ENCODE measurements at regions not wholly inside any gene's neighbourhood (a gene's known extent, or its start where the extent isn't known, plus 50 kb on each side); places are given as distances from the start of the nearest gene placed in this dataset.

GRCh38 chr5:89117124-89117644 lies 234.2 kb upstream of the MEF2C start:
- no peak for DNase-seq (ENCODE audit: low read depth in 2 of 3, low spot score in 2 of 3)

- no peak for DNase-seq (ENCODE audit: low read depth in 2 of 3, low spot score in 2 of 3)
Observed at GRCh38 chr5:89110916-89111646, 228.1 kb upstream of the MEF2C start.

- no peak for DNase-seq (ENCODE audit: low read depth in 2 of 3, low spot score in 2 of 3)
Observed at GRCh38 chr5:89106480-89106879, 223.5 kb upstream of the MEF2C start.

- DNase-seq (ENCODE audit: low read depth in 2 of 3, low spot score in 2 of 3), result no peak
Observed at GRCh38 chr5:89105836-89106235, 222.9 kb upstream of the MEF2C start.

- no peak for DNase-seq (ENCODE audit: low read depth in 2 of 3, low spot score in 2 of 3)
Observed at GRCh38 chr5:89105171-89105695, 222.2 kb upstream of the MEF2C start.

- no peak for DNase-seq (ENCODE audit: low read depth in 2 of 3, low spot score in 2 of 3)
Observed at GRCh38 chr5:89098199-89098756, 215.3 kb upstream of the MEF2C start.

- DNase-seq (ENCODE audit: low read depth in 2 of 3, low spot score in 2 of 3), result no peak
Observed at GRCh38 chr5:89097103-89097502, 214.1 kb upstream of the MEF2C start.

- no peak for DNase-seq (ENCODE audit: low read depth in 2 of 3, low spot score in 2 of 3)
Observed at GRCh38 chr5:89095341-89095740, 212.4 kb upstream of the MEF2C start.

- DNase-seq (ENCODE audit: low read depth in 2 of 3, low spot score in 2 of 3), result no peak
Observed at GRCh38 chr5:89090037-89090436, 207.1 kb upstream of the MEF2C start.

- DNase-seq (ENCODE audit: low read depth in 2 of 3, low spot score in 2 of 3), result no peak
Observed at GRCh38 chr5:89087551-89088318, 204.8 kb upstream of the MEF2C start.

- DNase-seq (ENCODE audit: low read depth in 2 of 3, low spot score in 2 of 3), result no peak
Observed at GRCh38 chr5:89087128-89087527, 204.1 kb upstream of the MEF2C start.

GRCh38 chr5:89086390-89087086 lies 203.6 kb upstream of the MEF2C start:
- no peak for DNase-seq (ENCODE audit: low read depth in 2 of 3, low spot score in 2 of 3)

GRCh38 chr5:89083791-89084190 lies 200.8 kb upstream of the MEF2C start:
- DNase-seq (ENCODE audit: low read depth in 2 of 3, low spot score in 2 of 3), result no peak

GRCh38 chr5:89081360-89081759 lies 198.4 kb upstream of the MEF2C start:
- no peak for DNase-seq (ENCODE audit: low read depth in 2 of 3, low spot score in 2 of 3)

- no peak for DNase-seq (ENCODE audit: low read depth in 2 of 3, low spot score in 2 of 3)
Observed at GRCh38 chr5:89080467-89081116, 197.6 kb upstream of the MEF2C start.

- no peak for DNase-seq (ENCODE audit: low read depth in 2 of 3, low spot score in 2 of 3)
Observed at GRCh38 chr5:89072842-89073672, 190.1 kb upstream of the MEF2C start.

GRCh38 chr5:89071941-89072331 lies 189.0 kb upstream of the MEF2C start:
- DNase-seq (ENCODE audit: low read depth in 2 of 3, low spot score in 2 of 3), result no peak

GRCh38 chr5:89071101-89071940 lies 188.3 kb upstream of the MEF2C start:
- DNase-seq (ENCODE audit: low read depth in 2 of 3, low spot score in 2 of 3), result no peak

GRCh38 chr5:89069591-89069990 lies 186.6 kb upstream of the MEF2C start:
- no peak for DNase-seq (ENCODE audit: low read depth in 2 of 3, low spot score in 2 of 3)

Data from activated CD8-positive, alpha-beta memory T cell treated with anti-CD3 and anti-CD28 coated beads for 48 hours (primary cell).